GM19023 (cell line): ENCODE measurements at regions not wholly inside any gene's neighbourhood (a gene's known extent, or its start where the extent isn't known, plus 50 kb on each side); places are given as distances from the start of the nearest gene placed in this dataset.

ENCODE experiments used
- ATAC-seq: cut with Tn5 transposase; IDR thresholded peaks from one replicate; pipeline ENCODE4 v1.9.1; 2021; ENCODE audit warnings: mild to moderate bottlenecking, moderate library complexity; ENCODE audit not compliant: unreplicated experiment

DNA sequence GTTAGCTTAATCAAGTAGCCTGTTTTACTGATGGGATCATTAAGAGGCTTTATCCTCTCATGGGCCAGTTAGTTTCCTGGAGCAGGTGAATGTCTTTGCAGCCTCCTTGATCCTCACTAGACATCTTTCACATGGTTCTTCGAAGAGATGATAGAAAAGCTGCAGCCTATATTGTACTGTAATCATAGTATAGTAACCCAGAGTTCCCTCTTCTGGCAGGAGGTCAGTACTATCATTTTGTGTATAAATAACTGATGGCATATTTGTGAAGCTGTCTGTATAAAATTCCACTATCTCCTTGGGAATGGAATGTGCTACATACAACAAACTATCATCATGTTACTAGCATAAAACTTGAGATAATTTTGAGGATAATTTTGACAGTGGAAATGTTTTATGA is 123.8 kb upstream of the PRPS1L1 start:
- no peak for ATAC-seq

GRCh38 chr7:18153183-18153748 is 125.6 kb upstream of the PRPS1L1 start:
- no peak for ATAC-seq

DNA sequence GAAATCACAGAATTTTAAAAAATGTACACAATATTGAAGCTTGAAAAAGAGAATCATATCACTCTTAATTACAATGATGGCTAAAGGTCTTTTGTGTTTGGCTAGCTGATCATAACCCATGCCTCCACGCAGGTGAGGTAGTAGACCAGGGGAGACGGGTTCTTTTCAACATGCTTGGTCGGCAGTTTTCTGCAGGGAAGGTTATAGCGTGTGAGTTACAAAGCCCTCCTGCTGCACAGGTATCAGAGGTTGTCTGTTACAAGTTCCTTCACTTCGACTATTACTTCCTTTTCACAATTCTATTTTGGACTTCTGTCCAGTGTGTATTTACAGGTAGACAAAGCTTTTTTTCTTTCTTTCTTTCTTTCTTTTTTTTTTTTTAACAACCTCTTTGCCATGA is 127.1 kb upstream of the PRPS1L1 start:
- no peak for ATAC-seq

DNA sequence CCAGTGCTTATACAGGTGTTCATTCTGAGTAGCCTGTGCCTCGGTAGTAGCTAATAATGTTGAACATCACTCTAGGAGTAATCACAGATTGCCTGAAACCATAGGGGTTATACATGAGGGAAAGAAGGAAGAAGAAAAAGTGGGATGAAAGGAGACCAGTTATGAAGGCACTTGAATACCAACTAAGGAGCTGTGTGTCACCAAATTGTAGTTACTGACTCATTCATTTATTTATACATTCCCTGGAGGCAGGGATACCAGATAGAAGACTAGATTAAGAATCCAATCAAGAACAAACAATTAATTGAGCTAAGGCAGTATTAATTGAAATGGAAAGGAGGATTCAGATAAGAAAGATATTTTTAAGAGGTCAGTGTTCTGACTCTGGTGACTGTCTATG is 129.6 kb upstream of the PRPS1L1 start:
- ATAC-seq, result no peak

DNA sequence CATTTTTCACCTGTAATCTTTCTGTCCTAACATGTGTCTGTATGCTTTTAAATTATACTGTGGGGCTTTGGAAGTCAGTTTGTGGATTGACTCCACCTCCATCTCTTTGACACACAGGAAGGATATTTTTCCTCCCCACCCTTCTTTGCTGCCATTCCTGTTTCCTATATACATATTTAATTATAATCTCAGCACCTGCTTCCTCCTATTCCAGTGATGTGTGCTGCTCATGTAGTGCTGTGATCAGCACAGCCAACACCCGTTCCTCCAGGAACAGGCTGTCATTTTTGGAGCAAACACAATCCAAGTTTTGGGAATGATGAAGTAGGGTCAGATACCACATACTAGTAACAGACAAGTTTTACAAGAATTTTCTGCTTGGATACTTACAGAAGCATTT is 135.0 kb upstream of the PRPS1L1 start:
- no peak for ATAC-seq

- ATAC-seq, result no peak
Measured at GRCh38 chr7:18163091-18163490, 135.4 kb upstream of the PRPS1L1 start.

DNA sequence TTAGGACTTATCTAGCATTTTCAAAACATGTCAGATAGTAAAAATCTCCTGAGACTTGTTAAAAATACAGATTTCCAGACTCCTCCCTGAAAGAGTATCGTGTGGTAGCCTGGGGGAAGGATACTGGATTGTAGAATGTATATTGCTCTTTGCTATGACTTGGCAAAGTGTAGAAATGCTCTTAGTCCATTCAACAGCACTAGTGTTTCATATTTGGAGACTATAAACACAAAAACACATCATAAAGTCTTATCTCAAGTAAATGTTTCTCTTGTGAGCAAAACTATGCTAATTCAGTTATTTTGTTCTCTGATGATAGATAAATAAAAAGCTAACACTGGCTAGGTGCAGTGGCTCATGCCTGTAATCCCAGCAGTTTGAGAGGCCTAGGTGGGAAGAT is 137.5 kb upstream of the PRPS1L1 start:
- no peak for ATAC-seq

- ATAC-seq, result no peak
Measured at GRCh38 chr7:18166002-18166401, 138.4 kb upstream of the PRPS1L1 start.

DNA sequence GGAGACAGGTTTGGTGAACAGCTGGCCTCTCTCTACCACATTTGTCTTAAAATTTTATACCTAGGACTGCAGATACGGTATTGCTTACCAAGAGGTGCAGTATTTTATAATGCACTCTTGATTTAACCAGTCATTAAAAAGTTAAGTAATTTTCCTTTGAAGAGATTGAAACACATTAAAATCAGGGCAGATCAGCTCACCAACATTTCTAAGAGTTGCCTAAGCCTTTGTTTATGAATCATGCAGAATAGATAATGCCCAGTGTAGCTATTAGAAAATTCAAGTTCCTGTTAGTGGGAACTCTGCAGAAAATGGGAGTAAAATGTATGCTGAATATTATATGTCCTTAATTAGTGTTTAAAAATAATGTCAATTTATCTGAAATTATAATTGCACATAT is 140.2 kb upstream of the PRPS1L1 start:
- no peak for ATAC-seq

- no peak for ATAC-seq
Measured at GRCh38 chr7:18174996-18175395, 147.3 kb upstream of the PRPS1L1 start.

- ATAC-seq, result no peak
Measured at GRCh38 chr7:18175801-18176450, 148.3 kb upstream of the PRPS1L1 start.

DNA sequence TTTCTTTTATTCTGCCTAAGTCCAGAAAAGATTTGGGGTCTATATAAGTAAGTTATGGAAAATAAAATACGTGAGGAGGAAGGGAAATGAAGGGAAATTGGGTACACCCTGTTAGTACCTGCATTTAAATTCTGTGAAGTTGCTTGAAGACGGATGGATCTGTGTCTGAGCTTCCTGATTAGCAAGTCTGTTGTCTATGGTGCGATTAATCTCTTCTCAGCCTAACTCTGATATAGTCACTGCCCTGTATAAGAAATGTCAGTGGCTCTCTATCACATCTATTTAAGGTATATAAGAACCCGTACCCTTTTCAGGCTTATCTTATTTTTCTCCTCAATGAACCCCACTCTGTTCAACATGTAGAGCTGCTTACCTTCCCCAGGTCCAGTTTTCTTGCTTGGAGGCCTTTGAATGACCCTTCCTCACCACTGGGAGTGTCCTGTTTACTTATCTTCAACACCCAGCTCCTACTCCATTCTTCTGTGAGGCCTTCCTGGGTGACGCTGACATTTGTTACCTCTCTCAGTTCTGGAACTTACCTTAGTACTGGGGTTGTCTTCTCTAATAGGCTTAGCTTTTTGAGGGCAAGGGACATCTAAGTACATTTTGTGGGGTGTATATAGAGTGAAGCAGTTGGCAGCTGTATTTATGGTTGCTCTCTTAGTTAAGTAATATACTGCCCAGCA is 149.6 kb upstream of the PRPS1L1 start:
- no peak for ATAC-seq

DNA sequence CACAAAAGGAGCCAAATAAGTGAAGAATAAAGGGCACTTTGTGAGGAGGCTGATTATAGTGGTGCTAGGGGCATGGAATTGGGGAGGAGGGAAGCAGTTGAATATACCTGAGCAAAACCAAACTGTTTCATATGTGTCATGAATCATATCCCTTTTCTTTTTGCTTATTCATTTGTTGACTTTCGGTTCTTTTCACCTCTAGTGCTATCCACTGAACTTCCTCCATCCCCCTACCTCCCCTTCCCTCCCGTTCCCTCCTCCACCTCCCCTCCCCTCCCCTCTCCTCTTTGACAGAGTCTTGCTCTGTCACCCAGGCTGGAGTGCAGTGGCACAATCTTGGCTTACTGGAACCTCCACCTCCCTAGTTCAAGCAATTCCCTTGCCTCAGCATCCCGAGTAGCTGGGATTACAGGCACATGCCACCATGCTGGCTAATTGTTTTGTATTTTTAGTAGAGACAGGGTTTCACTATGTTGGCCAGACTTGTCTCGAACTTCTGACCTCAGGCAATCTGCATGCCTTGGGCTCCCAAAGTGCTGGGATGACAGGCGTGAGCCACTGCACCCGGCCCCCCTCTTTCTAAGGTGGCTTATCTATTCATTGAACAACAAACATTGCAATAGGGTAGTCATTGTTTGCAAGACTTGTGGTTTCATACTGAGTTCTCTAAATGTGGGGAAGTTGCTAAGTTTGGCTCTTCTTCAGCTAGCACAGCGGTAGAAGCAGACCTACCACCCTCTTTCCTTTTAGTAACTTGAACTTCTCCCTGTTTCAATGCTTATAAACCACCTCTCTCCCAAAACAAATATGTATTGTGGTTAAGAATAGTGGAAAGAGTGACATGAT is 150.4 kb upstream of the PRPS1L1 start:
- peak; percentile 78 for ATAC-seq

- ATAC-seq, result no peak
Measured at GRCh38 chr7:18179093-18179492, 151.4 kb upstream of the PRPS1L1 start.

- no peak for ATAC-seq
Measured at GRCh38 chr7:18180685-18181084, 153.0 kb upstream of the PRPS1L1 start.

- ATAC-seq, result no peak
Measured at GRCh38 chr7:18189500-18190126, 162.0 kb upstream of the PRPS1L1 start.

DNA sequence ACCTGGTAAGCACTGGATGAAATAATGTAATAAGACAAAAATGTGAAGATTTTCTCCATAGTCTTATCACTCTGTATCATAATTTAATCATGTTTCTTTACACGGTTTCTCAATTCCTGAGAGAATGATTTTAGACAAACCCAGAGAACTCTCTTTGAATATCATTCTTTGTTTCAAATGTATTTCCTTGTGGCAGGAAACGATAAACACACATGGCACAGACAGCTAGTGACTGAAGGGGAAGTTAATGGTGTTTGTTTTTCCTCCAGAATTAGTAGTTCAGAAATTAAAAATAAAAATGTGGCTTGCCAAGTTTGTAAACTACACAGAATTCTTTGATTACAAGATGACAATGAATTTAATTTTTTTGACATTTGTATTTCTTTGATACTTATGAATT is 163.7 kb upstream of the PRPS1L1 start:
- ATAC-seq, result no peak

GRCh38 chr7:18191862-18192625 is 164.4 kb upstream of the PRPS1L1 start:
- ATAC-seq, result no peak

GRCh38 chr7:18194616-18195015 is 167.0 kb upstream of the PRPS1L1 start:
- no peak for ATAC-seq

DNA sequence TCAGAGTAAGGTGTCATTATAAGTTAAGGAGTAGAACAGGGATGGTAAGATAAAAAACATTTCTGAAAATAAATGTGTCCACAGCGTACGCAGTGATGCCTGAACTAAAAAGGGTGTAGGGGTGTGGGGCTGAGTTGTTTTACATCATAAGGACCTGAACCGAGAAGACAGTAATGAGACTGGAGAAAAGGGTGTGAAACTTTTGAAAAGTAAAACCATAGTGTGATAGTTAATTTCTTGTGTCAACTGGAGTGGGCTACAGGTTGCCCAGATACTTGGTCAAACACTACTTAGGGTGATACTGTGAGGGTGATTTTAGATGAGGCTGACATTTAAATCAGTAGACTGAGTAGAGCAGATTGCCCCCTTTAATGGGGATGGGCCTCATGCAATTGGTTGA is 169.0 kb upstream of the PRPS1L1 start:
- ATAC-seq, result no peak
